ENCODE measurements at regions not wholly inside any gene's neighbourhood (a gene's known extent, or its start where the extent isn't known, plus 50 kb on each side); places are given as distances from the start of the nearest gene placed in this dataset.

DNA sequence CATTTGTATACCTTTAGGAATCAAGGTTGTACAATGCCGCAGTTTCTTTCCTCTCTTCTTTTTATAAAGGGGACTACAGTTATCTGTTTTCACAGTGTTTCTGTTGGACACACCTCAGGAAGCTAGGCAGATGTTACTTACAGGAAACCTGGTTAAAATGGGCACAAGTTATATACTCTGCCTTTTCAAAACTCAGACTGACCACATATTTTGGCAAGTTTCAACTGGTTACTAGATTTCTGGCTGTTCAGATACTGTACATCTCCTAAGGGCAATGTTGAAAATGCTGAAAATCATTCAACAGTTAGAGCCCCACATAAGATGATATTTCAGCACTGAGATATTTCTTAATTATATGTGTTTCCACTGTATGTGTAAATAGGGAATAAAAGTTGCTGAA, 92.5 kb upstream of the SLC35B3 start:
- no CpG with 5 or more reads among the region's 1 CpG for WGBS, 2 experiments (ENCODE audit: extremely low coverage in 2 of 2, insufficient read length in 1 of 2)
- in situ Hi-C loops (cut with MboI; ENCODE audit: low sequenced_read_pairs) (no loop called here), dilution Hi-C loops (cut with HindIII; ENCODE audit: low sequenced_read_pairs, unreplicated experiment) (no loop called here), intact Hi-C loops (cut with micrococcal nuclease) (no loop called here)
- Histone ChIP-seq H2AK9ac (replicated peaks; ENCODE audit: low read depth, low read length, poor library complexity) (no peak overlapping the region), H4K8ac (ENCODE audit: low read depth in 2 of 2, low read length in 2 of 2) (no peak overlapping the region), H3K4ac (ENCODE audit: low read depth, low read length) (no peak overlapping the region), H3K18ac (ENCODE audit: low read depth, low read length) (no peak overlapping the region), H2BK120ac (ENCODE audit: low read depth, low read length) (no peak overlapping the region), H2BK15ac (ENCODE audit: low read depth, low read length) (no peak overlapping the region), H3K23ac (ENCODE audit: low read depth, low read length) (no peak overlapping the region), H4K91ac (ENCODE audit: insufficient read depth, low read depth, low read length) (no peak overlapping the region), H3K27ac (ENCODE audit: insufficient read depth, low read length) (no peak overlapping the region), H2AK5ac (ENCODE audit: low read depth, low read length) (no peak overlapping the region), H3K9me3 (ENCODE audit: control insufficient read depth, insufficient read depth, low read length) (peaks cover 5% of the 10 kb centered on the region), H3K9me1 (ENCODE audit: insufficient read depth, low read length) (no peaks in the 10 kb centered on the region), H3K36me3 (ENCODE audit: control insufficient read depth, insufficient read depth, low read length) (no peaks in the 10 kb centered on the region), H3K79me1 (ENCODE audit: low read depth in 1 of 2, low read length in 2 of 2) (no peaks in the 10 kb centered on the region), H2BK20ac (ENCODE audit: low read depth, low read length) (no peak overlapping the region), H3K9ac (ENCODE audit: low read depth, low read length) (no peak overlapping the region), H3K27me3 (ENCODE audit: control insufficient read depth, insufficient read depth, low read length) (no peaks in the 10 kb centered on the region), H3K4me3 (ENCODE audit: insufficient read depth, low read depth, low read length) (no peak overlapping the region), H4K5ac (ENCODE audit: low read depth, low read length) (no peak overlapping the region), H3K14ac (replicated peaks; ENCODE audit: low read depth, low read length) (no peak overlapping the region), H4K20me1 (ENCODE audit: insufficient read depth, low read length) (no peaks in the 10 kb centered on the region), H2BK5ac (ENCODE audit: low read depth, low read length, poor library complexity, severe bottlenecking) (no peak overlapping the region), H3K56ac (ENCODE audit: extremely low read depth, insufficient read depth, low read length) (no peak overlapping the region), H3K4me2 (ENCODE audit: low read depth, low read length) (no peak overlapping the region), H2AFZ (replicated peaks; ENCODE audit: low read length, poor library complexity) (no peak overlapping the region), H3K4me1 (ENCODE audit: control insufficient read depth, insufficient read depth, low read length) (no peaks in the 10 kb centered on the region)
- ChIA-PET CTCF (interaction anchor here (0.8 kb wide), 1 partner anchor 223 kb away, joined by 3 read pairs; no protein-coding TSS in a partner anchor), POLR2A (ENCODE audit: unreplicated experiment) (no interaction called here)
- DNase-seq (no peak), ATAC-seq (ENCODE audit: low read depth) (no peak)
- TF ChIP-seq, protein P1, sequence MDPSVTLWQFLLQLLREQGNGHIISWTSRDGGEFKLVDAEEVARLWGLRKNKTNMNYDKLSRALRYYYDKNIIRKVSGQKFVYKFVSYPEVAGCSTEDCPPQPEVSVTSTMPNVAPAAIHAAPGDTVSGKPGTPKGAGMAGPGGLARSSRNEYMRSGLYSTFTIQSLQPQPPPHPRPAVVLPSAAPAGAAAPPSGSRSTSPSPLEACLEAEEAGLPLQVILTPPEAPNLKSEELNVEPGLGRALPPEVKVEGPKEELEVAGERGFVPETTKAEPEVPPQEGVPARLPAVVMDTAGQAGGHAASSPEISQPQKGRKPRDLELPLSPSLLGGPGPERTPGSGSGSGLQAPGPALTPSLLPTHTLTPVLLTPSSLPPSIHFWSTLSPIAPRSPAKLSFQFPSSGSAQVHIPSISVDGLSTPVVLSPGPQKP (IDR thresholded peaks at IDR 0.05; ENCODE audit: borderline replicate concordance, low read depth, low read length) = no peak
- no TSS peak for BruUV-seq (replicated peaks)
